ENCODE measurements at regions not wholly inside any gene's neighbourhood (a gene's known extent, or its start where the extent isn't known, plus 50 kb on each side); places are given as distances from the start of the nearest gene placed in this dataset.
"Not testable (repeated sequence)": the region's sequence is repeated elsewhere in the genome, so short reads cannot be mapped to it uniquely, and the experiment has no call there.

- DNase-seq, result no peak
Observed at GRCh38 chr6:51261691-51262090, 443.0 kb downstream of the TFAP2B start.

GRCh38 chr6:51265426-51265825, 446.8 kb downstream of the TFAP2B start:
- peak; percentile 37 for DNase-seq

- DNase-seq, result peak; percentile 37
Observed at GRCh38 chr6:51266604-51267003, 447.9 kb downstream of the TFAP2B start.

- no peak for DNase-seq
Observed at GRCh38 chr6:51268666-51269065, 450.0 kb downstream of the TFAP2B start.

DNA sequence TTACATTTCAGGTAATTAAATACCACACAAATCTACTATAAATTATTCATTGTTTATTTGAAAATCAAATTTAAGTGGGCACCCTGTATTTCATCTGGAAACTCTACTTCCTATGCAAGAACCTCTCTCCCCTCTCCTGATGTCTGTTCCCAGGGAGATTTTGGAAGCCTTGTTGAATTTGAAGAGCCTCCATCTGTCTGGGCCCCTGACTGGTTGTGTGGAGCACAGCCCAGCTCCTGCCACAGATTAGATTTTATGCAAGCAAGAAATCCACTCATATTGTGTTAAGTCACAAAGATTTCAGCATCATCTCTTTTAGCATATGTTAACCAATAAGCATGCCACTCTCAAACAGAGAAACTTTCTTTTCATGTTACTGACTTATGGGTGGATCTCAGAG, 451.2 kb downstream of the TFAP2B start:
- DNase-seq, result no peak

- no peak for DNase-seq
Observed at GRCh38 chr6:51271615-51272014, 452.9 kb downstream of the TFAP2B start.

- DNase-seq, result peak; percentile 34
Observed at GRCh38 chr6:51273228-51273961, 454.7 kb downstream of the TFAP2B start.

DNA sequence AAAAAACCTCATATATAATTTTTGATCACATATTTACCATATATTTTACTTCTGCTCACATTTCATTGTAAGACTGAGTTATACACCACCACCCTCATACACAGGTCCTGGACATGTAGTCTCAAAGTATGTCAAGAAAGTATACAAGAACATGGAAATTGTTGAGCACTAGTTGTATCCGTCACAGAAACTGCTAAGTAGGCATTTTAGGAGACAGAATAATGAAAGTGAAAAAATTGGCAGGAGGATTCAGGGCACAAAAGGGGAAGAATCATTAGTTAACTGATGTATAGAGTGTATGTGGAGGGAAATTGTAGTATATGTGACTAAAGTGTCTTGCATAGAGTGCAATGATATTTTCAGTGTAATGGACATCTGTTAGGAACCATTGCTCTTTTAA, 458.8 kb downstream of the TFAP2B start:
- DNase-seq, result no peak

- DNase-seq, result no peak
Observed at GRCh38 chr6:51282026-51282425, 463.4 kb downstream of the TFAP2B start.

- DNase-seq, result peak; percentile 51
Observed at GRCh38 chr6:51283723-51284355, 465.2 kb downstream of the TFAP2B start.

GRCh38 chr6:51285876-51286275, 467.2 kb downstream of the TFAP2B start:
- no peak for DNase-seq

GRCh38 chr6:51289041-51289440, 470.4 kb downstream of the TFAP2B start:
- DNase-seq, result no peak

DNA sequence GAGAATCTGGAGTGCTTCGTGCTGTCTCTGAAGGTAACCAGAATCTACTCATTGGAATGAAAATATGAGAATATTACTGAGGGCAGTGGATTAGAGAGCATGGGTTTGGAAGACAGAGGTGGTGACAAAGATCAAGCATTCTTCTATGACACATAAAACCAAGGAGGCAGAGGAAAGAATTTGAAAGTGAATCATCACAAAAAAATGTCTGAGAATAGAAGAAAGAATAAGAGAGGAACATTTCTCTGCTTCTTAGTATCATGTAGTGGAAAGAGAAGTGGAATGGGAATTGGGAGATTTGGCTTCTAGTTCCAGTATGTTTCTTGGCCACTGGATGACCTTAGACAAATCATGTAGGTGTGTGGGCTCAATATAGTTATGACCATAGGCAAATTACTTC, 474.0 kb downstream of the TFAP2B start:
- DNase-seq, result no peak

GRCh38 chr6:51299621-51300380, 481.1 kb downstream of the TFAP2B start:
- no peak for DNase-seq

DNA sequence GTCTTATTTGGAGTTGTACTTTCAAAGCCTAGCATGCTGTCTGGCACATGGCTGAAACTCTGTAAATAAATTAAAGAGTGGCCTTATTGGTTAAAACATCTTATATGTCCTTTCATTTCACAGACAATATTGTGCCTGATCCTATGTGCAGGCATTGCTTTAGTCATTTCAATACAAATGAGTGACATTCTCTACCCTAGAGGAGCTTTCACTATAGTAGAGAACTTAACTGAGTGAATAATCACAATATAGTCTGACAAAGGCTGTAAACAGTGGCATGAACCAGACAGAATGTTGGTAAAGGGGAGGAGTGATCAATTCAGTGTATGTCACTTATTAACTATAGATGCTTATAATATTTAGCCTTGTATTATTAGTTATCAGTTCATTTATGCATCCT, 481.8 kb downstream of the TFAP2B start:
- no peak for DNase-seq

DNA sequence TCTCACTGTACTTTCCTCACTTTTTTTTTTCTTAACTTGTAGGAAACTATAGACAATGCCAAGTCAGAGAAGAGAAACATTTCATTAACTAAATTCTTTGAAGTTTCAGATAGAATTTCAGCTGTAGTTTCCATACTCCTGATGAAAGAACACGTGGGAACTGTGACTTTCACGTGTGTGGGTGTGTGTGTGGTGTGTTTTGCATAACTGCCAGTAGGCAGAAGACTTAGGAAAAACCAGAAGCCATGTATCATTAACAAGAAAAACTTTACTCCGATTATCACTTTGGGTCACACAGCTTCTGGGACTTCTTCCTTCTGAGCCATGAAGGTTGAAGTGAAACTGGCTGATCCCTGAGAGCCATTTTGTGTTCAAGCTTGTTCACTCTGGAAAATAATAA, 483.3 kb downstream of the TFAP2B start:
- DNase-seq, result no peak

- no peak for DNase-seq
Observed at GRCh38 chr6:51302431-51302830, 483.8 kb downstream of the TFAP2B start.

DNA sequence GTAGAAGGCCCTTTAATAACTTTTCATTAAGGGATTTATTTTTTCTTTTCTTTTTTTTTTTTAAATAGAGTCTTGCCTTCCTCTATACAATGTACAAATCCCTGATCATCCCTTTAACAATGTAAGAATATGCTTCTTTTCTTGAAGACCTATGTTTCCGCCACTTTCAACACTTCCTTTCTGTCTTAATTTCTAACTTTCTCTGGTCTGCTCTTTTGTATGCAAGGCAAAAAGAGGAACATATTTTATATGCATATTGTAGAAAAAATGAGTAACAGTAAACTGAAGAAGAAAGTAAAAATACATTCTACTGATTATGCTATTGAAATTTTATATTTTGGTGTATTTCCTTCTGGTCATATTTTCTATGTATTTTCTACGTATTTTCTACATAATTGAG, 484.7 kb downstream of the TFAP2B start:
- peak; percentile 57 for DNase-seq

DNA sequence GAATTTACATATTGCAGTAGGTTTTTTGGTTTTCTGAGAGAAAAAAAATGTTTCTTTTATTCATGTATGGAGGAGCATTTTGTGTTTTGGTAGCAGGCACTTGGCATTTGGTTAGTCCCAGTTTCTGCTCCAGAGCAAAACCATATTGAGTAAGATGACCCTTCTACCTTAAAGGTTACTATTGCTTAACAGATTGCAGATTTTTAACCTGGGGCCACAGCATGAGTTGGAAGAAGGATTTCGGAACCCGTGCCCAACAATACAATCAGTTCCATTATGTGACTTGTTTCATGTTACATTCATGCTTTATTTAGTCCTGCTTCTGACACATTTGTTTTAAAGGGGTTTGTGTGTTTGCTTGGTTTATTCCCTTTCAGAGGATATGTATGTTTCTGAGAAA, 496.3 kb downstream of the TFAP2B start:
- no peak for DNase-seq

- no peak for DNase-seq
Observed at GRCh38 chr6:51318674-51319073, 500.0 kb downstream of the TFAP2B start.

DNA sequence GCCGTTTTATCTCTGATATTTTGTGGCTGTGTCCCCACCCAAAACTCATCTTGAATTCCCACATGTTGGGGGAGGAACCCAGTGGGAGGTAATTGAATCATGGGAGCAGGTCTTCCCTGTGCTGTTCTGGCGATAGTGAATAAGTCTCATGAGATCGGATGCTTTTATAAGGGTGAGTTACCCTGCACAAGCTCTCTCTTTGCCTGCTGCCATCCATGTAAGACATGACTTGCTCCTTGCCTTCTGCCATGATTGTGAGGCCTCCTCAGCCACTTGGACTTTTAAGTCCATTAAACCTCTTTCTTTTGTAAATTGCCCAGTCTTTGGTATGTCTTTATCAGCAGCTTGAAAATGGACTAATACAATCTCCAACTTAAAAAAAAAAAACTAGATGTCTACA, 502.8 kb downstream of the TFAP2B start:
- DNase-seq, result not testable (repeated sequence)

GRCh38 chr6:51322505-51322904, 503.8 kb downstream of the TFAP2B start:
- DNase-seq, result no peak

- no peak for DNase-seq
Observed at GRCh38 chr6:51323056-51323455, 504.4 kb downstream of the TFAP2B start.

GRCh38 chr6:51330971-51331370, 512.3 kb downstream of the TFAP2B start:
- no peak for DNase-seq

Data from hematopoietic multipotent progenitor cell treated with erythropoietin and hydrocortisone succinate and interleukin-3 and kit ligand, for 4 days (in vitro differentiated cells).